ENCODE measurements at regions not wholly inside any gene's neighbourhood (a gene's known extent, or its start where the extent isn't known, plus 50 kb on each side); places are given as distances from the start of the nearest gene placed in this dataset.
"Not testable (repeated sequence)": the region's sequence is repeated elsewhere in the genome, so short reads cannot be mapped to it uniquely, and the experiment has no call there.

DNA sequence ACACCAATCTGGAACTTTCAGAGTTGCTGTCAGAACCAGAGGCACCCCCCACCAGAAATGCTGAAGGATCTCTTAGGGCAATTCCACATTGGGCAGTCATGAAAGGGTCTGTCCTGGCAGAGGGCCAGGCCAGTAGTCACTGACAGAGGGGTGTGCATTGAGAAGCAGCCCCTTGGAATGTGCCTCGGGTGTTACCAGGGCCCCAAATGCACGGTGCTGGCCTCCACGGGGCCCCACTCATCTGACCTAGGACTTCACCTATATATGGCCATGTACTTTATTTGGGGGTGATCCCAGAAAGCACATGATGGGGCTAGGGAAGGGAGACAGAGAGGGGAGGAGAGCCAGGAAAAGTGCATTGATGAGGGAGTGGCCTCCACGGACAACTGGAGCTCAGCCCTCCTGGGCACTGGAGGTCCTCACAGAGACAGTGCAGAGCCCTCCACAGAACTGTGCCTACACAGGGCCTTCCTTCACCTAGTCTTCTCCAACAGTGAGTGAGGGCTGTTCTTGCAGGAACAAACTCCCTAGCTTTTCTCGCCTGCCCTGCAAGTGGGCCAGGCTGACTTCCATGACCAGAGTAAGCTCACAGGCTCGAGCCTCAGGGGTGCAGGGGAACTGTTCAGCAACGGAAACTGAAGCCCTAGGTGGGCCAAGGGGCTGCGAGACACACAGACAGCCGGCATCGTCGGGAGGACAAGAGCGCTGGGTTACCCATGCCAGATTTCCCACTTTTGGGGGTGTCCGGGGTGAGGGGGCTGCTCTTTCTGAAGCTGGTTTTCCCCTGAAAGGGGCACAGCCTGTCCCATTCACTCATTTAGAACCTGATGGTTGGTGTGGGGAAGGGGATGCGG is 136.2 kb downstream of the HMX1 start:
- no peak for DNase-seq

DNA sequence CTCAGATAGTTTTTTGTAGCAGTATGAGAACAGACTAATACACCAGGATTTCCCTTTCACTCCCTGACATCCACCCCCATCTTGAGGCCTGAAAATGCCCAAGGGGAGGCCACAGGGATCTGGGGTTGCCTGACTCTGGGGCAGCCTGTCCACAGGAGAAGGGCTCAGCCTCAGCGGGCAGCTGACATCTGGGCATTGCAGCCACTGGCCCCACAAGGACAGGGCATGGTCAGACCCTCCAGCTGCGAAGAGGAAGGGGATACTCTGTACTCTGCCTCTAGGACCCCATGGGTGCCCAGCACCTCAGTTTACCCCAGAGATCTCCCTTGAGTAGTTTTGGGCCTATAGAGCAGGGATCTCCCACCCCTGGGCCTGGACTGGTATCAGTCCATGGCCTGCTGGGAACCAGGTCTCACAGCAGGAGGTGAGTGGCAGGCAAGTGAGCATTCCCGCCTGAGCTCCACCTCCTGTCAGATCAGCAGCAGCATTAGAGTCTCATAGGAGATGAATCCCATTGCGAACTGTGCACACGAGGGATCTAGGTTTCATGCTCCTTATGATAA is 138.9 kb downstream of the HMX1 start:
- no peak for DNase-seq

DNA sequence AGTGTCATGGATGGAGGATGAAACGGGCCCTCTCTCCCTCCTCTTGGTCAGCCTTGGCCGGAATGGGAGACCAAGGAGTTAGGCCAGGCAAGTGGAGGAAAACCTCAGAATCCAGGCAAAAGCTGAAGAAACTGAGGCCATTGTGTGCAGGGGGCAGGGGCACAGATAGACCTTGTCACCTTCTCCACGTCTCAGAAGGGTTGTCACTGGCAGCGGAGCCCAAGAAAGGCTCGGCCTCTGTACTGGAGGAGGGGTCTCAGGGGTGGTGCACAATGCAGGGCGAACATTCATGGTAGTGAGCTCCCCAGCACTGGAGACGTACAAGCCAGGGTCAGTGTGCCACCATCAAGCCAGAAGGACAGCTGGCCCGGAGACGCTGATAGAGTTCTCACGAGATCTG is 139.5 kb downstream of the CPZ start:
- DNase-seq: no peak

DNA sequence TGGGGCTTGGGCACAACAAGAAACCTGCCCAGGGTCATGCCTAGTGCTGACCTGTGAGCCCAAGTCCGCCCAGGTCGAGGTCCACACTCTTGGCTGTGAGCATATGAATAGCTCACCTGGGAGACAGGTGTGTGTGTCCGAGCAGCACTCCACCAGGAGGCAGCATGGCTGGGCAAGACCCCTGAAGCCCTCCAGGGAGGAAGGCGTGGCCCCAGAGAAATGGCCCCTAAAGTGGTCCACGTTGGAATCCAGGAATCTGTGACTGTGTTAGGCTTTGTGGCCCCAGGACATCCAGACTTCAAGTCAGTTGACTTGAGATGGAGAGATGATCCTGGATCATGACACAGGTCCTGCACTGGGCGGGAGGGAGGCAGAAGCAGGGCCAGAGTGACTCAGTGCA is 138.8 kb downstream of the CPZ start:
- DNase-seq: no peak

DNA sequence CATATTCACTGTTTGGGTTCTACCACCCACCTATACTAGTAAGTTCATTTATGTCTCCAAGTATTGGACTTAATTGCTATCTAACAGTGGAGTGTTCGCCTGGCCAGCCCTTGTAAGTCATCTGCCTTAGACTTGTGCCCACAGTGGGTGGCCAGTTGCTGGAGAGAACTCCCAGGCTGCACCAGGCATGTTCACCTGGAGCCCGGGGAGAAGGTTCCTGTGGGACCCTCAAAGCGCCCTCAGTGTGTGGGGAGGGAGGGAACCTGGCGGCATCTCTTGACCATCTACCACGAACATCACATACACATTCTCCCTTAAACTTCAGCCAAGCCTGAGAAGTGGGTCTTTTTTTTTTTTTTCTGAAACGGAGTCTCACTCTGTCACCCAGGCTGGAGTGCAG is 138.1 kb downstream of the CPZ start:
- DNase-seq: no peak

DNA sequence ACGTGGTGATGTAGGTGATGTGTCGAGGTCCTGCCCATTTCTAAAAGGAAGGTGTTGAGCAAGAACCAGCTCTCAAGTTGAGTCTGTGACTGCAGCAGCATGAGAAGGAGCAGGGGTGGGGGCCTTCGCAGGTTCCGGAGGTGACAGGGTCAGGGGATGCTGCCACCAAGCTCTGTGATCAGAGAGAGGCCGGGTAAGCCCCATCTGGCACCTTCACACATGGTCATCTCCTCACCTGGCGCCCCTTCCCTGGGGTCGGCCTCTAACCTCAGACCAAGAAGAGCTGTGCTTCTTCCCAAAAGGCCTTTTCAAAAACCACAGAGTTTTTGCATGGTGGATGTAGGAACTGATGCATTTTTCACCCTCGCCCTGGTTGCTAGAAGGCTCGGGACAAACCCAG is 137.6 kb downstream of the CPZ start:
- no peak for DNase-seq

DNA sequence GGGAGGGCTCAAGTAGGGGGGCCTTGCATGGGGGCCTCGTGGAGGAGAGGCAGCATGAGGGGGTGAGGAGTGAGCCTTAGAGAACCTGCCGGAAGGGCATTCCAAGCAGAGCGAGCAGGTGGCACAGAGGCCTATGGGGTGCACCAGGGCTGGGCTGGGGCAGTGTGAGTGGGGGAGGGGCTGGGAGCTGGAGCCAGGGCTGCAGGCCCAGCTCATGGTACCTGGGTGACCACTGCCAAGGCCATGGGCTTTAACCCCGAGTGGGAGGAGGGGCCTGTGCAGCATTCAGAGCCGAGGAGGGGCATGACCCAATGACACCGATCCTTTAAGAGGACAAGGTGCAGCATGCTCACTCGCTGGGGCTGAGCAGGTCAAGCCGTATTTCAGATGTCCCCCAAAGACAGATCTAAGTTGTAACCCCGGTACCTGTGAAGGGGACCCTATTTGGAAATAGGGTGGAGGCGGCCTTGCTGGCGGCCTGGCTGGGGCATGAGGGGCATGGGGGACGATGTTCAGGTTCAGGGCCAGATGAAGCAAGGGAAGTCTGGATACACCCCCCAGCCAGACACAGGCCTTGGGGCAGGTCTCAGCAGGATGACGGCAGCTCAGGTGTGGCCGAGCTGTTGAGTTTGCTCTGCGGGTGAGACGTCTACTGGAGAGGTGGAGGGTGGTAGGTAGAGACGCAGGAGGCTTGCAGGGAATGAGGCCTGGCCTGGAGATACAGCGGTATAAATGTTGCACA is 137.0 kb downstream of the CPZ start:
- DNase-seq: no peak

DNA sequence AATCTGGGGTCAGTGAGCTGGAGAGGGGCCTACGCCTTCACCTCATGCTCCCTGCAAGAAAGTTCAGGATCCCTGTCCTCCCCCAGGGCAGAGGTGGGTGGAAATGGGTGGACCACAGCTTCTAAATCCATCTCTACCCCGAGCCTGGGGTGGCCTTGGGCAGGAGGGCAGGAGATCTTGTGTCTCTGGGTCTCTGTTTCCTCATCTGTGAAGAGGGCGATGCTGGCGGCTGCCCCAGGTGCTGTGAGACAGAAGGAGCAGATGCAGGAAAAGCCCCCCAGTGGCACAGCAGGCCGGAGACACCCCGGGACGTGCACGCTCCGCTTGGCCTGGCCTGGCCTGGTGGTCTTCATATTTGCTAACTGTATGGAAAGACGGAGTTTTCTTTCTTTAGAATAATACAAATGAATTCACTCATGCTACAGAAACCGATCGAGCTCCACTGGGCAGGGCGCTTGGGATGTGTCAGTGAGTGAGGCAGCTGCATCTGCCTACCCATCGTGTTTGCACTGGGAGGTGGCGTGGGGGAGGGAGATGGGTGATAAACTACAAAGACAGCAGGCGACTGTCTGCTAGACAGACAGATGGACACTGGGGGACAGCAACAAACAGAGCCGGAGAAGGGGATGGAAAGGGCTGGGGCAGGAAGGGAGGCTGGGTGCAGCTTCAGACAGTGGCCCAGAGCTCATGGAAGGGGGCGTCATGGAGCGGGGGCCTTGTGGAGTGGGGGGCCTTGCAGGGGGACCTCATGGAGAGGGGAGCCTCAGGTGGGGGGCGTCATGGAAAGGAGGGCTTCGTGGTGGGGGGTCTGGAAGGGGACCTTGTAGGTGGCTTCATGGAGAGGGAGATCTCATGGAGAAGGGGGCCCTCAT is 136.2 kb downstream of the CPZ start:
- no peak for DNase-seq

DNA sequence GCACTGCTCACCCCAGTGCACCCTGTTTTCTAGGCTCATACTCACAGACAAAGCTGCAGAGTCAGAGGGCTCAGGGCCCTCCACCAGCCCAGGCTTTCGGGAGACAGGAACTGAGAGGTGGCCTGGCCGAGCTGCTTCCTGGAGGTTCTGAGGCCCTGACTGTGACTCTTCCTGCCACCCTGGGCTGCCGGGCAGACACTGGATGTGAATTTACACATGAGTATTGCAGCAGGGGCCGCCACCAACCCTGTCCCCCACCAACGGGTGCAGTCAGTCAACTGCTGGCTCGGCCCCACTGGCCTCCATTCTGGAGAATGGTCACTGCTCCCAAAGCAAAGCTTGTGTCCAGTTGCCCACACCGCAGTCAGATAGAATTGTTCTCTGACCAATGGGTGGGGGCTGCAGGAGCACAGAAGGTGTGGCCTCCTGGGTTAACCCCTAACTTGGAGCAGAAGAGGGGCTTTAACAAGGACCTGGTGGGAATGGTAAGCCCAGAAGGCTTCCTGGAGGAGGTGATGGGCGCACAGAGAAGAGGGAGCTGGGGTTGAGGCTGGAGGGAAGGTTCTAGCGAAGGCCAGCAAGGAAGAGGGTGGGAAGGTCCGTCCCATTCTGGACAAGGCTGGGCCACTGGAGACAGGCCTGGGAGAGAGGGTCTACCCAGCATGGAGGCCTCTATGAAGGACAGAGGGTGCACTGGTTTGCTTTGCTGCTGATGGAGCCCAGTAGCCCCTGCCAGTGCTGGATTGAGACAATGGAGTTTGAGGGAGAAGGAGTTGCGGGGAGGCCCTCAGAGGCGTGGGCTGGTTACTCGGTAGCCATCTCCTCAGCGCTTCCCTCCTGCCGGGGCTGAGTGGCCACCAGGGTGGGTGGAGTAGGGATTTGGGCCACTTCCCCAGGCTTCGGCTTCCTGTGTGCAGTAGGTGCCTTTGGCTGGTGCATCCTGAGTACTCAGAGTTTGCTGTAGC is 135.3 kb downstream of the CPZ start:
- DNase-seq: no peak

DNA sequence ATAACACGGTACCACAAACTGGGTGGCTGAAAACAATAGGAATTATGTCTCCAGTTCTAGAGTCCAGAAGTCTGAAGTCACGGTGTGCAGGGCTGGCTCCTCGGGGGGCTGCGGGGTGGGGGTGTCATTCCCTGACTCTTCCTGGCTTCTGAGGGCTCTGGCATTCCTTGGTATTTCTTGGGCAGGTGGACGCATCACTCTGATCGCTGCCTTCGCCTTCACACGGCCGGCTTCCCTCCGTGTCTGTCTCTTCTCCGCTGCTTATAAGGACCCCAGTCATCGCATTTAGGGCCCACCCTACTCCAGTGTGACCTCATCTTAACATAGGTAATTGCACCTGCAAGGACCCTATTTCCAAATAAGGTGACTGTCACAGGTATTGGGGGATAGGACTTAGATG is 134.6 kb downstream of the CPZ start:
- DNase-seq: no peak

DNA sequence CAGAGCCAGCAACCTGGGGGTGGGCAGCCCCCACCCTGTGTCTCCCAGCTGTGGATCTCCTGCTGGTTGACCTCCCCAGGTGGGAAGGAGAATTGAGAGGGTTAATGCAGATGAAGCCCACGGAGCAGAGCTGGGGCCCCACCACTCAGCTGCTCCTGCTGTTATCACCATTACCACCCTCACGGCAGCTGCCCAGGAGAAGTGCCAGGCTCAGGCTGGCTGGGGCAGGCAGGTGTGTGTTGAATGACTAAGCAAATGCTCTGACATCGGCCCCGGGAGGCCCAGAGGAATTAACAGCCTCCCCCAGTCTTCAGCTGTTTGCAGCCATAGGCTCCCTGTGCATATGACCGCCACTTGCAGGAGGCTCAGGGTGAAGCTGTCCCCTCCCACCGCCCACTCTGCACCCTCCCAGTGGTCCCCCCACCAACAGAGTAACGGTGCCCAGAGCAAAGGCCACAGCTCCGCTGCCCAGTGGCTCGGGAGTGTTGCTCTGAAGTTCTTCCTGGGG is 133.8 kb downstream of the CPZ start:
- DNase-seq: no peak

DNA sequence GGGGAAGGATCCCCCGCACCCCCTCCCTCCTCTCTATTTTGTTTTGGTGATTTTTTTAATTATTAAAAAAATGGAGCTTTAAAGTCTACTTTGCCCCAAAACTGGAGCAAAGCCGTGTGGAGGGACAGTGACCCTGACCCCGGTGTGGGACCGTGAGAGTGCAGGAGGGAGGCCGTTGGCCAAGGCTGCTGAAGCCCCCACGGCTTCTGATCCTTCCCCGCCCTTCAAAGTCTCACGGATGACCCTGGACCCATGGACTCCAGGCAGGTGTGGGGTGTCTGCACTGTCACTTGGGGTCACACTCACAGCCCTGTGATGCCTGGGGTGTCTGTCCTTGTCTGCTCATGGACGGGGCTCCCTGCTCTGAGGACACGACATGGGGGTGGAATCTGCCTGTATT is 133.3 kb downstream of the CPZ start:
- no peak for DNase-seq

DNA sequence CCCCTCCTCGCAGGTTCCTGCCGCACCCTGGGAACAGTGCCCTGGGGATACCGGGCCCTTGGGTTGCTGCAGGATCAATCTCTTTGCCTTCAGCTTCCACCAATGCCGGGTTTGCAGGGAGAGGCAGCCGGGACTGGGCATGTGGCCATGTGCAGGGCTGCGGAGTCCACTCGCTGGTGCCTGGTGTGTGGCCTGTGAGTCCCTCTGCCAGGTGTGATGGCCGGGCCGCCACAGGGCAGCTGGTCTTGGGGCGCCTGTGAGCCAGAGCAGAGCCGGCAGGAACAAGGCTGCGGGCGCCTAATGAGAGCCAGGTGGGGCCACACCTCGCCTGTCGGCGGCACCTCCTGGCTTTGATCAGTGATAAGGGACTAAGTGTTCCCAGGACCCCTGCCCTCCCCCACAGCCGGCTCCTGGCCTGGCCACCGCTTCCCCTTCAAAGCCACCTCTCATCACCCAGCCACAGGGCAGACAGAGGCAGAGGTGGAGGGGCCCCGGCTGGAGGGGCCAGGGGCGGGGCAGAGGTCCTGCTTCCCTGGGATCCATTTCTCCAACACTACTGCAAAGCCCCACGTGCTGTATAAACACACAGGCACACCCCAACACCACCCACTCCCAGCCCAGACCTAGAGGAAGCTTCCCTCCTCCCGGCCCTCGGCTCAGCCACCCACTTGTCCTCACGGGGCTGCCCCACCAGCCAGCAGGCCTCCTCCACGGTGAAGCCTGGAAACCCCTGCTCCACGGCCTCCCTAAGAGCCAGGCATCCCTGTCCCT is 132.7 kb downstream of the CPZ start:
- DNase-seq: no peak

DNA sequence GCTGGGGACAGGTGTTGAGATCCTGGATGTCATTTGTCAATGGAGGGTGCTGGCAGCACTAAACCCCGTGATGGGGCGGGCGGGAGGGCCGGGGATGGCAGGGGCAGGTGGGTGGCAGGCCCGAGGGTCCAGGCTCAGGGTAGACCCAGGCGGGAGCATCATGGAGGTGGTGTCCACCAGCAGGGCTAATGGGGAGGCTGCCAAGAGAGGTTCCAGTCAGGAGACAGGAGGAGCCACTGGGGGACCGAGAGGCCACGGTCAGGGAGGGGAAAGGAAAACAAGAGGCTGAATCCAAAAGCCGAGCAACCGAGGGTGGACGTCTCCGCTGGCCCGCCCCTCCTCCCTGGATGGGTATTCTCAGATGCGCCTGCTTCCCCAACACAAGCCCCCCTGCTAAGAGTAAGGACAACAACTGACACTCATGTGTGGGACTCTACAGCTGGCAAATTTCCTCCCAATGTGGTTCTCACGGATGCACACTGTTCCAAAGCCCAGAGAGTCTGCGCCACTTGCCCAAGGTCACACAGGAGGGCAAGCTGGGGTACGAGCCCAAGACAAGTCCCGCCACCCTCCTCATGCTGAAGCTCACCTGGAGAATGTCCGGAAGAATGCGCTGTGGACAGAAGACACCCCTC is 132.0 kb downstream of the CPZ start:
- no peak for DNase-seq

DNA sequence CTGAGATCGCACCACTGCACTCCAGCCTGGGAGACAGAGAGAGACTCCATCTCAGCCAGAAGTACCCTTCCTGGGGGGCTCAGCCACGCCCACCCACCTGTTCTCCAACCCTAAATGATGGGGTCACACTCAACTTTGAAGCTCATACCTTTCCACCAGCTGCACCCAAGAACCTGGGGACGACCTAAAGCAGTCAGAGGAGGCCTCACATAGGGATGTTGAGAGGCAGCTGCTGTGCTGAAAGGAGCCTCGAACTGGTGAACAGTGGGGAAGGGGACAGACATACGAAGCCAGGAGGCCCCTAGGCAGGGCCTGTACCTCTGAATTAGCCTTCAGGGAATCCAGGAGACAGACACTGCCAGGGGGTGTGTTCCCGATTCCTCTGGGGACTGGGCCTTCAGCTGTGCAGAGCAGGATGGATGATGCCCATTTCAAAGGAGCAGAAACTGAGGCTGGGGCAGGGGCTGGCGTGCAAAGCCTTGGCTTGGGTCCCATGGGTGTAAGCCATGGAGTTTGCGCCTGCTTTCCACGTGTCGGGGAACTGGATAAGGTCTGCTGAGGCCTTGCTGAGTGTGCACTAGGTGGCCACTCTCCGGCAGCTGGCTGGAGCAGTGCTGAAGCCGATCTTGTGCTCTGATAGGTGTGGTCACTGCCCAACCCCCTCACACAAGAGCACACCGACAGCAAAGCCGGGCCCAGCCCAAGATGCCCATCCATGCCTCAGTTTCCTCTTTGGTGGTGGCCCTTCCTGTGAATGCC is 130.8 kb downstream of the CPZ start:
- DNase-seq: no peak

DNA sequence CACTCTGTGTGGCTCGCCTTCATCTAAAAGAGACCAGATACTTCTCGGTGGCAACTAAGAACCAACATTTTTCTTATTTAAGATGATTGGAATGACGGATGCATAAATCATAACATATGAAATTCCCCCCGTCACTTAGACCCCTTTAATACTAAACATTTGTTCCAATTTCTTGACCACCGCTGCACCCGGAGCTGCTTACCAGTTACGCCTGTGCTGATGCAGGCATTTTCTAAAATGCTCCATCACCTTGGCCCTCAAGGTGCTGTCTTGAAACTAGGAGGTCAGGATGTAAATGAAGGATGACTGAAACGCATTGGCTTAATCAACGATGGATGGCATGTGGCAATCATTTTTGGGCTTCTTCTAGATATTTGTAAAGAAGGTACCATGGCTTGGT is 130.0 kb downstream of the CPZ start:
- no peak for DNase-seq

DNA sequence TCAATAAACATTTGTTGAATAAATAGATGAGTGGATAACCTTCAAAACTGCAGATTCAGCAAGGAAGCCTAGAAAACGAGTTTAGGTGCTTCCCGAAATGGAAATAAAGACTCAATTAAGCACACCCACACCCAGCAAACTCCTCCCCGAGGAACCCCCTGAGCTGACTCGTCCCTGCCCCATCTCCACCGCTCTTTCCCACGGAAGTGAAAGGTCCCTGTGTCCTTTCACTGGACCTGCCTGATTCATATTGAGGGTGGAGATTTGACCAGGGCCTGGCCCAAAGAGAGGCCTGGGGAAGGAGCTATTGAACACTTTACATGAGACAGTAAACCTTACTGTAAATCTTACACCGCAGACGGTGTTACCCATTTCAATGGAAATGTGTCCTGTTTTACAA is 129.1 kb downstream of the CPZ start:
- no peak for DNase-seq

DNA sequence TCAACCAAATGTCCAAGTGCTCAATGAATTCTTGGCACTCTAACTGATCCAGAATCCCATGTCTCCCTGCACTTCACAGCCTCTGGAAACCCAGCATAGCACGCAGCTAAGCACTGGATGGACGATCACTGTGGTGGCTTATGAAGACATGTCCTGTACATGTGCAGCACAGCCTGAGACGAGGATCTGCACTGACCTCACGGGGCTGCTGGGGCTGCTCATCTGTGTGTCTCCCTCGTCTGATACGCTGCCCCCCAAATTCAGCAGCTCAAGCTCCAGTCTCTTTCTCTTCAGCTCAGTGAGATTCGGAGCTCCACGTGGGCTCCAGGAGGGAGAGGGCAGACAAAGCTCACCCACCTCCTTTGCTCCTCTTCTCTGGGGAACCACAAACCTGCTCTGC is 126.9 kb downstream of the CPZ start:
- no peak for DNase-seq

DNA sequence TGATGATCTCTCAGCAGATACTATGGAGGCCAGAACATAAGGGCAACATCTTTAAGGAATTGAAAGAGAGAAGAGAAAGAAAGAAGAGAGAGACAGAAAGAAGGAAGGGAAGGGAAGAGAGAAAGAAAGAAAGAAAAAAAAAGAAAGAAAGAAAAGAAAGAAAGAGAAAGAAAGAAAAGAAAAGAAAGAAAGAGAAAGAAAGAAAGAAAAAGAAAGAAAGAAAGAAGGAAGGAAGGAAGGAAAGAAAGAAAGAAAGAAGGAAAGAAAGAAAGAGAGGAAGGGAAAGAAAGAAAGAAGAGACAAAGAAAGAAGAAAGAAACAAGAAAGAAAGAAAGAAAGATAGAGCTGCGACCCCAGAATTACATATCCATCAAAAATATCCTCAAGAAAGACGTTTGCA is 124.9 kb downstream of the CPZ start:
- not testable (repeated sequence) for DNase-seq

Data from suppressor macrophage (primary cell).